Stomach smooth muscle (tissue), 2 donors: ENCODE measurements at regions not wholly inside any gene's neighbourhood (a gene's known extent, or its start where the extent isn't known, plus 50 kb on each side); places are given as distances from the start of the nearest gene placed in this dataset.
"Not testable (repeated sequence)": the region's sequence is repeated elsewhere in the genome, so short reads cannot be mapped to it uniquely, and the experiment has no call there.

ENCODE experiments used
- H3K27ac ChIP-seq: one replicate; pipeline ENCODE4 v1.7.0; 2013; ENCODE audit warnings: mild to moderate bottlenecking, low read length, inconsistent platforms
- H3K27me3 ChIP-seq, 2 donors: one replicate each; pipeline ENCODE4 v1.7.0; 2013; ENCODE audit warnings: low read length in 2 of 2; ENCODE audit not compliant: insufficient read depth in 2 of 2, control insufficient read depth in 1 of 2
- H3K36me3 ChIP-seq, 2 donors: one replicate each; pipeline ENCODE4 v1.7.0; 2013; ENCODE audit warnings: low read length in 2 of 2; ENCODE audit not compliant: control insufficient read depth in 2 of 2, insufficient read depth in 2 of 2
- H3K4me1 ChIP-seq: one replicate; pipeline ENCODE4 v1.7.0; 2013; ENCODE audit warnings: low read length; ENCODE audit not compliant: control insufficient read depth, insufficient read depth
- H3K4me3 ChIP-seq, 2 donors: one replicate each; pipeline ENCODE4 v1.7.0; 2013; ENCODE audit warnings: low read length in 2 of 2
- H3K9ac ChIP-seq, 2 donors: one replicate each; pipeline ENCODE4 v1.7.0; 2013; ENCODE audit warnings: low read length in 2 of 2, mild to moderate bottlenecking in 1 of 2
- H3K9me3 ChIP-seq, 2 donors: one replicate each; pipeline ENCODE4 v1.7.0; 2013; ENCODE audit warnings: low read length in 2 of 2; ENCODE audit not compliant: control insufficient read depth in 2 of 2
- donor health status: healthy.
- donor health status: Pancreatic carcinoma.

DNA sequence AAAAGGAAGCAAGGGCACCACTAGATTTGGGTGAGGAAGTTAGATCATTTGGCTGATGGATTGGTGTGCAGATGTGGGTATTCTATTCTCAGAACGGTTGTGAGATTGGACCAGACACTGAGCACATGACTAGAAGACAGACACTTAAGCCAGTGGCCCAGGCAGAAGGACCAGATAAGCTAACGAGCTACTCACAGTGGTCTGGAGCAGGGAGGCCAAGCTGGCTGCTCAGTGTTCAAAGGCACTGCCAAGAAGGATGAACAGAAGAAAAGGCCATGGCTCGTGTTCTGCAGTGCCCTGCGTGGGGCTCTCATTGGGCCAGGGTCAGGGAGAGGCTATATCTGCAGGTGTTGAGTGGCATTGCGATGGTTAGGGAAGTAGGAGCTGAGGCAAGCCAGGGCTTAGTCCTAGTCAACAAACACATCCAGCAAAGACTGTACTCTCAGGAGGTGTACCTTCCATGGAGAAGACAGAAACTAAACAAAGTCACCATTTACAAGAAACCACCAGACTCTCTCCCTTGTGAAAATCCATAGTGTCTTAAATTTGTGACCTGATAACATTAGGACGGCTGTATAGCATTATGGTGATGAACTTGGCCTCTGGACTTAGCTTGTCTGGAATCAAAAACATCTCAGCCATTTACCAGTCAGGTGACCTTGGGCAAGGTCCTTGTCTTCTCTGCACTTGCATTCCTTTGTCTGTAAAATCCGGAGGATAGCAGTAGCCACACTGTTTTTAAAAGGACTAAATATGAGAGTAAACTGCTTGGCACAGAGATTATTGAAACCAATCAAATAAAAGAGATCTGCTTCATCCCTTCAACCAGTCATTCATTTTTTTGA, 274.5 kb downstream of the SIPA1L2 start:
- H3K9ac ChIP-seq, result no peak overlapping the region
- H3K36me3 ChIP-seq, result no peaks in the 10 kb centered on the region
- no peaks in the 10 kb centered on the region for H3K9me3 ChIP-seq
- H3K4me3 ChIP-seq, result no peak overlapping the region
- no peak overlapping the region for H3K27ac ChIP-seq
- H3K27me3 ChIP-seq, result no peaks in the 10 kb centered on the region
- H3K4me1 ChIP-seq, result peaks cover 4% of the 10 kb centered on the region

DNA sequence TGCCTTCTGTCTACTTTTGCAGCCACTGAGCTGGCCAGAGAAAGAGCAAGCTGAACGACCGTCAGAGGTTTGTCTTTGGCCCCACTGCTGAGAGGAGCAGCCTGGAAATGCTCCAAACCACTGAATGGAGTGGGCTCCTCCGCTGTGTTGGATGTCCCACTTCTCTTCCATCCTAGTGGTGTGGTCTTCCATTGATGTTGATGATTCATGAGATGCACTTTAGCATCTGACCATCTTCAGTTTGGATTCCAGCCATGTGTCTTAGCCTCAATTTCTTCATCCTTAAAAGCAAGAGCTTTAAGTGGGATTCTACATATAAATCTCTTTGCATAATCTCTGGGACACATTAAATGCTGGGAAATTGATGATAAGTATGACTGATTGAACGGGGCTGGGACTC, 276.9 kb downstream of the SIPA1L2 start:
- Histone ChIP-seq H3K9ac (no peak overlapping the region), H3K4me1 (peaks cover 4% of the 10 kb centered on the region), H3K27me3 (no peaks in the 10 kb centered on the region), H3K9me3 (no peaks in the 10 kb centered on the region), H3K27ac (no peak overlapping the region), H3K36me3 (no peaks in the 10 kb centered on the region), H3K4me3 (no peak overlapping the region)

GRCh38 chr1:232352366-232352765, 277.6 kb downstream of the SIPA1L2 start:
- Histone ChIP-seq H3K9ac (no peak overlapping the region), H3K4me3 (no peak overlapping the region), H3K9me3 (no peaks in the 10 kb centered on the region), H3K4me1 (peaks cover 4% of the 10 kb centered on the region), H3K27me3 (no peaks in the 10 kb centered on the region), H3K36me3 (no peaks in the 10 kb centered on the region), H3K27ac (no peak overlapping the region)

DNA sequence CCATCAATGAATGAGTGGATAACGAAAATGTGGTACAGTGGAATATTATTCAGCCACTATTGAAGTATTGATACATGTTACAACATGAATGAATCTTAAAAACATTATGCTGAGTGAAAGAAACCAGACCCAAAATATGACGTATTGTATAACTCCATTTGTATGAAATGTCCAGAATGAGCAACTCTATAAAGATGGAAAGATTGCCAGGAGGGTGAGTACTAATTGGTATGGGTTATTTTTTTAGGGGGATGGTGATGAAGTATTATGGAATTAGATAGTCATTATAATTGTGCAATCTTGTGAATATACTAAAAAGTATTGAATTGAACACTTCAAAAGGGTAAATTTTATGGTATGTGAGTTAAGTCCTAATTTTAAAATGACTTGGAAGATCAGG, 278.6 kb downstream of the SIPA1L2 start:
- Histone ChIP-seq H3K27ac (no peak overlapping the region), H3K4me3 (no peak overlapping the region), H3K27me3 (no peaks in the 10 kb centered on the region), H3K4me1 (peaks cover 4% of the 10 kb centered on the region), H3K9me3 (no peaks in the 10 kb centered on the region), H3K9ac (no peak overlapping the region), H3K36me3 (no peaks in the 10 kb centered on the region)

- Histone ChIP-seq H3K9ac (no peak overlapping the region), H3K4me3 (no peak overlapping the region), H3K9me3 (no peaks in the 10 kb centered on the region), H3K27ac (no peak overlapping the region), H3K4me1 (no peaks in the 10 kb centered on the region), H3K27me3 (no peaks in the 10 kb centered on the region), H3K36me3 (no peaks in the 10 kb centered on the region)
Observed at GRCh38 chr1:232346844-232347243, 283.1 kb downstream of the SIPA1L2 start.

GRCh38 chr1:232344791-232345399, 285.0 kb downstream of the SIPA1L2 start:
- Histone ChIP-seq H3K9ac (no peak overlapping the region), H3K9me3 (no peaks in the 10 kb centered on the region), H3K4me1 (no peaks in the 10 kb centered on the region), H3K27me3 (no peaks in the 10 kb centered on the region), H3K36me3 (no peaks in the 10 kb centered on the region), H3K27ac (no peak overlapping the region), H3K4me3 (no peak overlapping the region)

DNA sequence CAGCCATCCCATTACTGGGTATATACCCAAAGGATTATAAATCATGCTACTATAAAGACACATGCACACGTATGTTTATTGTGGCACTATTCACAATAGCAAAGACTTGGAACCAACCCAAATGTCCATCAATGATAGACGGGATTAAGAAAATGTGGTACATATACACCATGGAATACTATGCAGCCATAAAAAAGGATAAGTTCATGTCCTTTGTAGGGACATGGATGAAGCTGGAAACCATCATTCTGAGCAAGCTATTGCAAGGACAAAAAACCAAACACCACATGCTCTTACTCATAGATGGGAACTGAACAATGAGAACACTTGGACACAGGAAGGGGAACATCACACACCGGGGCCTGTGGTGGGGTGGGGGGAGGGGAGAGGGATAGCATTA, 285.7 kb downstream of the SIPA1L2 start:
- not testable (repeated sequence) for H3K27ac ChIP-seq, H3K4me1 ChIP-seq, H3K4me3 ChIP-seq, H3K9me3 ChIP-seq, H3K36me3 ChIP-seq, H3K27me3 ChIP-seq, H3K9ac ChIP-seq

DNA sequence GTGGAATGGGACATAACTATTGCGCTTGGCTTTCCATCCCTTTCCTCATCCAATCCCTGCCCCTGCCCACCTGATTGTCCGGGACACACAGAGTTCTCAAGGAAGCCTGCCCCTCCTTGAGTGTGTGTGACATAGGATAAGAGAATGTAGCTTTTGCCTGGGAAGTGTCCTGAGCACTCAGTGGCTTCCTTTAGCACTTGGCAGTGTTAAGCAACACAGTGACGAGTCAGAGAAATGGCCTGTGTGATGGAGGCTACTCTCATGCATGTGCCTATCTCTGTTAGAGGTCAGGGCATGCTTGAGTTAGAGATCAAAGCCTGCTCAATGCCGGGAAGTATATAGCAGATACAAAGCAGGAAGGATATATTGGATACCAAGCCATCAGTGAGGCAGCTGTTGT, 289.5 kb downstream of the SIPA1L2 start:
- Histone ChIP-seq H3K4me1 (no peaks in the 10 kb centered on the region), H3K9me3 (no peaks in the 10 kb centered on the region), H3K27me3 (peaks cover 0 to 2% of the 10 kb centered on the region in 2 donors), H3K27ac (no peak overlapping the region), H3K36me3 (no peaks in the 10 kb centered on the region), H3K4me3 (no peak overlapping the region), H3K9ac (no peak overlapping the region)

- H3K9me3 ChIP-seq, result no peaks in the 10 kb centered on the region
- no peak overlapping the region for H3K4me3 ChIP-seq
- no peak overlapping the region for H3K27ac ChIP-seq
- no peaks in the 10 kb centered on the region for H3K4me1 ChIP-seq
- no peak overlapping the region for H3K9ac ChIP-seq
- H3K36me3 ChIP-seq, result no peaks in the 10 kb centered on the region
- peaks cover 0 to 2% of the 10 kb centered on the region in 2 donors for H3K27me3 ChIP-seq
Observed at GRCh38 chr1:232339073-232339472, 290.9 kb downstream of the SIPA1L2 start.

DNA sequence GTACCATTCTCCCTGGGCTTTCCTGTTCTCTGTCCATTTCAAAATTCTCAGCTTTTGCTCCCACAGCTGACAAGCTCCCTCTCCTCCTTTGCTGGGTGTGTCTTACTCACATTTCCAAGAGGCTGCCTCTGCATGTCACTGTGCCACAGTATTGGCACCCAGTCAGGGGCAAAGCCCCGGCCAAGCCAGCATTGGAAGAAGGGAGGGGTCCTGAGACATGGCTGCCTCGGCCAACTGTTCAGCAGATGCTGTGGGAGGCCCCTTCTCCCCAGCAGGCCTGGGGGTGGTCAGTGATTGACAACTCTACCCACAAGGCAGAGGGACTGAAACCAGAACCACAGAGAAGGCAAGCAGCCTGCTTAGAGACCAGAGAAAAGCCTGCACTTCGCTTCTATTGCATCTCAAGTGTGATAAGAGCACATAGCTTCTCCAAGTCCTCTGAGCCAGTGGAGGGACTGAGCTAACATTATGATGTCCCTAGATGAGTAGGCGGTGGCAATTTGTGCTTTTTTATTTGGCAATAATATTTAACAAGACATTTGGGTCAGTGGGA, 294.1 kb downstream of the SIPA1L2 start:
- Histone ChIP-seq H3K27ac (no peak overlapping the region), H3K9me3 (no peaks in the 10 kb centered on the region), H3K9ac (no peak overlapping the region), H3K27me3 (peaks cover 0 to 4% of the 10 kb centered on the region in 2 donors), H3K36me3 (no peaks in the 10 kb centered on the region), H3K4me1 (no peaks in the 10 kb centered on the region), H3K4me3 (no peak overlapping the region)

DNA sequence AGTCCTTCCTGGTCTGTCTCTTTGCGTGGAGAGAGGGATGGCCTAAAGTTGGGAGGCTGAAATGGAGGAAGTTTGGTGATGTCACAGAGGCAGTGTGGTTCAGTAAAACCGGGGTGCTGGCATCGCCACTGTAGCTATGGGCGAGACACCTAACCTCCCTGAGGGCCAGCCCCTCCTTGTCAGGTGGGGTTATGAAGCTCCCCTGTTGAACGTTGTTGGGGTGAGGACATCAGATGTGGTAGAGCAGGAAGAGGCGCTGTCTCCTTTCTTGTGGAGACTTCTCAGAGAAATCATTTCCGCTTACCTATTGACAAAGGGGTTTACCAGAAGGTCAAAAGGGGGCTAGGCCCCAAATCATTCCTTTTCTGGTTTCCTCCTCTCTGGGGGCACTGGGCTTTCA, 294.7 kb downstream of the SIPA1L2 start:
- Histone ChIP-seq H3K4me1 (no peaks in the 10 kb centered on the region), H3K27ac (no peak overlapping the region), H3K4me3 (no peak overlapping the region), H3K36me3 (no peaks in the 10 kb centered on the region), H3K9me3 (no peaks in the 10 kb centered on the region), H3K9ac (no peak overlapping the region), H3K27me3 (peaks cover 0 to 4% of the 10 kb centered on the region in 2 donors)
